GM18870 (cell line): ENCODE measurements at regions not wholly inside any gene's neighbourhood (a gene's known extent, or its start where the extent isn't known, plus 50 kb on each side); places are given as distances from the start of the nearest gene placed in this dataset.
"Not testable (repeated sequence)": the region's sequence is repeated elsewhere in the genome, so short reads cannot be mapped to it uniquely, and the experiment has no call there.

Experiments
- ATAC-seq: cut with Tn5 transposase; IDR thresholded peaks from one replicate; pipeline ENCODE4 v1.9.1; 2021; ENCODE audit warnings: moderate library complexity; ENCODE audit not compliant: unreplicated experiment

- ATAC-seq, result no peak
These were observed 75.1 kb upstream of the GNG12 start for GRCh38 chr1:67908250-67908936.

GRCh38 chr1:67907467-67907866 lies 74.2 kb upstream of the GNG12 start:
- ATAC-seq, result not testable (repeated sequence)

- not testable (repeated sequence) for ATAC-seq
These were observed 72.7 kb upstream of the GNG12 start for GRCh38 chr1:67906015-67906414.

GRCh38 chr1:67902546-67903223 lies 69.4 kb upstream of the GNG12 start:
- ATAC-seq, result not testable (repeated sequence)

- ATAC-seq, result peak; percentile 32
These were observed 64.9 kb upstream of the GNG12 start for GRCh38 chr1:67898033-67898726.

- peak; percentile 61 for ATAC-seq
These were observed 64.1 kb upstream of the GNG12 start for GRCh38 chr1:67897270-67897949.

GRCh38 chr1:67896826-67897225 lies 63.6 kb upstream of the GNG12 start:
- no peak for ATAC-seq

- no peak for ATAC-seq
These were observed 61.9 kb upstream of the GNG12 start for GRCh38 chr1:67894981-67895735.

- no peak for ATAC-seq
These were observed 59.8 kb upstream of the GNG12 start for GRCh38 chr1:67893126-67893495.

- ATAC-seq, result no peak
These were observed 59.3 kb upstream of the GNG12 start for GRCh38 chr1:67892476-67893125.

GRCh38 chr1:67890857-67891256 lies 57.6 kb upstream of the GNG12 start:
- no peak for ATAC-seq

GRCh38 chr1:67889953-67890567 lies 56.8 kb upstream of the GNG12 start:
- ATAC-seq, result no peak

- no peak for ATAC-seq
These were observed 56.2 kb upstream of the GNG12 start for GRCh38 chr1:67889466-67889865.

GRCh38 chr1:67888216-67889106 lies 55.2 kb upstream of the GNG12 start:
- ATAC-seq, result no peak

- ATAC-seq, result no peak
These were observed 53.9 kb upstream of the GNG12 start for GRCh38 chr1:67887146-67887545.

GRCh38 chr1:67886076-67886475 lies 52.8 kb upstream of the GNG12 start:
- ATAC-seq, result no peak

- no peak for ATAC-seq
These were observed 49.8 kb upstream of the GNG12 start for GRCh38 chr1:67883069-67883468.
